Stimulated activated CD8-positive, alpha-beta memory T cell treated with anti-CD3 and anti-CD28 coated beads, Interleukin-7, amount 100 ng/mL, for 48 hours (primary cell): ENCODE measurements at regions not wholly inside any gene's neighbourhood (a gene's known extent, or its start where the extent isn't known, plus 50 kb on each side); places are given as distances from the start of the nearest gene placed in this dataset.

Experiments
- DNase-seq, 2 donors: peaks; one replicate each; pipeline ENCODE4 v3.0.0-alpha.2; 2020; ENCODE audit warnings: low read depth in 1 of 2; ENCODE audit errors: extremely low read depth in 1 of 2

DNA sequence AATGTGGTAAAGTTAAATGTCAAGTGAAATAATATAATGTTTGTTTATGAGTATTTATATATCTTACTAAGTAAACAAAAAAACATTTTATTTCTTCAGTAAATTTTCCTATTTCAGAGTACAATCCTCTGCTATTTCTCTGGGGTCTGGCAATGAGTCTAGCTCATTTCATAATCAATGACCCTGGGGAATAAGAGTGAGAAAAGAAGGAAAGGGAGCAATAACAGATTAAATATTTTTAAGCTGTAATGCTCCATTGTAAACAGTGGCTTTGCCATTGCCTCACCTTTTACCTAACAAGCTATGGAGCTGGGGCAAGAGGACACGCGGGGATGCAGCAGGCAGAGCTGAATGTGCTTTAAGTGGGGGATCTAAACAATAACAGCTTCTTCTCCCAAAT is 1071.9 kb downstream of the FLRT2 start:
- DNase-seq: no peak

DNA sequence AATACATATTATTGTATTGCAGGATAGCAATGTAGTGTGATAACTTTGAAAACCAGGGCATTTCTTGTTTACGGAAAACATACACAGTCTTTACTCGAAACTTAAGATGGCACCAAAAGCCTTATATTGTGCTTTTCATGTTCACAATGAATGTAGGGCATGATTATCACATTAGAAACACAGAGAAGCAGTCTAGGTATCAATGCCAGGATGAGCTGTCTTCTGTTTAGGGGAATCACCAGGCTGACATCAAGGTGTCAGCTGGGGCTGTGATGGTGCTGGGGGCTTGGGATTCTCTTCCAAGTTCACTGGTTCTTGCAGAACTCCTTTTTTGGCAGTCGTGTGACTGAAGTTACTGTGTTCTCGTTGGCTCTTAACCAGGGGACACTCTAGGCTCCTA is 1067.3 kb downstream of the FLRT2 start:
- no peak for DNase-seq

DNA sequence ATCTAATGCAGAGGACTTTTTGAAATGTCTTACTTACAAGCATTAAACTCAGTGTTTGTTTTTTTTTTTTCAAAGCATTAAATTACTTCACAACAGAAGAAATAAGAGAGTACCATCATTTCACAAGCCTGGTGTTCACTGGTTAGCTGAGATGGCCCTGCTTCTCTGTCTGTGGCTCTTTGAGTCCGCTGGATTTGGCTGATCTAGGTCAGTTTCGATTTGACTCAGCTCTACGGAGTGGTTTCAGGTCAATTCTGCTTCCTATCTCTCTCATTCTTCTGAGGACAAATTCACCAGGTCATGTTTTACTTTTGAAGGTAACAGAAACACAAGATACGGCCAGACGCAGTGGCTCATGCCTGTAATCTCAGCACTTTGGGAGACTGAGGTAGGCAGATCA is 1066.1 kb downstream of the FLRT2 start:
- DNase-seq: no peak

DNA sequence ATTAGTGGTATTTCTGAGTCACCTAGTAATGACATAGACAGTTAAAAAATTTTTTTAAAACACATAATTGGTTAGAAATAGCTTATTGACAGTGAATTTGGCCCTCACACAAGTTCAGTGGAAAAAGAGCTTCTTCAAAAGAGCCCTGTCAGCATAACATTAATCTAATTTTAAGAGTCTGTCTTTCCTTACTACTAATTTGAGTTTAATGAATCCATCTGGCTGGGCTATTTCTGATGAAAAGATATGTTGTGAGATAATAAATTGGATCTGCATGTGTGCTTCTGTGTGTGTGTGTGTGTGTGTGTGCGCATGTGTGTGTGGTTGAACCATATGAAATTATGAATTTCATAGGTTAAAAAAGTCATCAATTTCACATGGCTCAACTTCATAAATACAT is 1045.2 kb downstream of the FLRT2 start:
- DNase-seq: no peak

DNA sequence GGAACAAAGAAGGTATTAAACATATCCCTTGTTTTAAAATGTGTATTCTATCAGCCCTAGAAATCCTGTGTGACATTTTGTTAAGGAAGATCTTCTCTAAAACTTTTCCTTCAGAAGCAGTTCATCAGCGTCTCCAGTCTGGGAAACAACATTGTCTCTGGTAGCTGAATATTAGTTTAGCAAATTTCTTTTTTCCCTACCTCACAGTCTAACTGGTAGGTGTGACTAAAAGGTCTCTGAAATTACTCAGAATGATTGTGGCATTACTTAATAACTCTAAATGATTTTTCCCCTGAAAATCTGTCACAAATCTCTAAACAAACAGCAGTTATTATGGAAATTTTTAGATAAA is 1044.8 kb downstream of the FLRT2 start:
- no peak for DNase-seq

DNA sequence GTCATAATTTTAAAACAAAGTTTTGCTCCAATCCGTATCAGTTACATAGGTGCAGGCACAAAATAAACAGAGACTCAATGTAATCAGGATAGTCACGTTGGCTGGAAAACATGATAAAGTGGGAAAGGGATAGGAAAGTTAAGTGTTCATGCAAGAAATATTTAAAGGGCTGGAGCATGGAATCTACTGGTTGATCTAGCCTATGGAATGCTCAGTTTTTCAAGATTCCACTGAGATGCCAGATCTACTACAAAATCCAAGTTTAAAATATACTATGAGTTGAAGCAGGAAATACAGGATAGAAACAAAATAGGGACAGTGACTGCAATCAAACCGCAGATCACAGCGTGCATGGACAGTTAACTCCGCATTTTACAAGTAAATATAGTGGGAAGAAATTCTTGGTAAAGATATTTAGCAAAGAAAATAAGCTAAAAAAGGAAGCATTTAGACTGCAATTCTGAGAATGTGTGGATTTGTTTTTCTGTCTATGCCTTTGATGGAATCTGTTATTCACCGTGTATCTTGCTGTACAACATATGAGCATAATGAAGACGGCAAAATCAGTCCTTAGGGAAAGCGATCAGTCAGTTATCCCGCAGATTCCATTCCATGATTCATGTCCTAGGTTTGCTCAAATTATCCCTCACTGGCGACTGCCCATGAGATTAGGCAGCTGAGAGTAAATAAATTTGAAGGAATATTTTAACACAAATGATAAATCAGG is 1044.3 kb downstream of the FLRT2 start:
- DNase-seq: no peak

DNA sequence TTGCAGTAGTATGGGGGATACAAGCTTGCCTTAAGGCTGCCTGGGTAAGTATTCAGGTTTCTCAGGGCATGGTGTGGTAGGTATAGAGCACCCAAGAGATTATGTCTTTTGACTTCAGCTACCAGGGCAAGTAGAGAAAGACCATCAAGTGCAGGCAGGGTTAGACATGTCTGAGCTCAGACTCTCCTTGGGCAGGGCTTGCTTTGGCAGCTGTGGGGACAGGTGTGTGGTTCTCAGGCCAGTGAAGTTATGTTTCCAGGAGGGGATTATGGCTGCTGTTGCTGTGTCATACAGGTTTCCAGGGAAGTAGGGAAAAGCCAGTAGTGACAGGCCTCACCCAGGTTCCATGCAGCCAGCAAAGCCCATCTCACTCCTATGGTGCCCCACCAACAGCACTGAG is 1040.4 kb downstream of the FLRT2 start:
- no peak for DNase-seq

DNA sequence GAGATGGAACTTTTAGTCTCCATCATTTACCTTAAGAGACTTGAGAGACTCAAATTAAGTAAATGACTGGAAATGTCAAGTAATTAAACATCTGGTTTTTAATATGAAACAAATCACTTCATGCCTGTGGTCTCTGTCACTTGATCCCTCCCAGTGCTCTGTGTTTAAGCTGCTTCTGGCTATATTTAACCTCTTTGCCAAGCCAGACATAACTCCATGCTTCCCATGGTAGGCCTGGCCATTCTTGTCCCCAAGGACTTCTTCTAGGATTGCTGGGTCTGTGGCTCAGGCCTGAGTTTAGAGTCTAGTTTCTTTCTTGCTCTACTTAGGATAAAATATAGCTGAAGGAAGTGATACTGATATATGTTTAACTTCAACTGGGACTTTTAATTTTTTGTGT is 1013.6 kb downstream of the FLRT2 start:
- no peak for DNase-seq

DNA sequence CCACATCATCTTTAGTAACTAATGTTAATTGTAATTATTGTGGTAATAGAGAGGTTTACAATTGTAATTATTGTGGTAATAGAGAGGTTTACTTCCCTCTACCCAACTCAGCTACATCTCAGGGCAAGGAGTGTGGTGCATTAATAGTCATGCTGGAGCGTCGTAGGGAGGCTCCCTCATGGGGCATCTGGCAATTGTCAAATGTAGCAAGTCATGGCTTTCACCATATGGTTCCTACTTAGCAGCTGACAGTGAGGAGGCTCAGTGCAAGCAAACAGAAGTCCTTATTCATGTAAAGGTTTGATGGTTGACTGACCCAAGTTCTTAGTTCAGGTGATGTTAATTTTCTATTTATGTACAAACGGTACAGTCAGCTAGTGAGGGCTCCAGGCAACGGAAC is 1012.0 kb downstream of the FLRT2 start:
- no peak for DNase-seq

DNA sequence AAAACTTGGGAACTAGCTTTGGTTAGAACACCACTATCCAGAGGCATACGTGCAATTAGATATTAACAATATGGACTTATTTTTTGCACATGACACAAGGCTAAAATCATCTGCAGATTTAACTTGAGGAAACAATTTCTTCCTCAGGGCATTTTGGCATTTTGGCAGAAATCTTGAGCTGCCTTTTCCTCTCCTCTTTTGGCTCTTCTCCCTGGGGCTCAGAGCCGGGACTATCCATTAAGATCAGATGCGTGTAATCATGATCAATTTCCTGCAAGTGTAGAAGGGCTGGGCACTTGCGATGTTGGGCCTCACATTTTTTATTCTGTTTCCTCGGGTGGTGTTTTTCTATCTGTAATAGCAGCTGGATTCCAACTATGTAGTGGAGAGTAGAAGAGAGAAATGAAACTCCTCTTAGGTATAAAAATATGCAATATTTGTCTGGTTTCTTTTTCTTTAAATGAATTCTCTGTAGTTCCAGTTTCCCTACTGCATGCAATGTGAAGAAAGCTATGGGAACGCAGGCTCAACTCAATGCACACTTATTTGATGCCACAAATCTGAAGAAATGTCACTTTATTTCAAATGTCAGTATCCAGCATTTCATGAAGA is 1010.8 kb downstream of the FLRT2 start:
- no peak for DNase-seq

DNA sequence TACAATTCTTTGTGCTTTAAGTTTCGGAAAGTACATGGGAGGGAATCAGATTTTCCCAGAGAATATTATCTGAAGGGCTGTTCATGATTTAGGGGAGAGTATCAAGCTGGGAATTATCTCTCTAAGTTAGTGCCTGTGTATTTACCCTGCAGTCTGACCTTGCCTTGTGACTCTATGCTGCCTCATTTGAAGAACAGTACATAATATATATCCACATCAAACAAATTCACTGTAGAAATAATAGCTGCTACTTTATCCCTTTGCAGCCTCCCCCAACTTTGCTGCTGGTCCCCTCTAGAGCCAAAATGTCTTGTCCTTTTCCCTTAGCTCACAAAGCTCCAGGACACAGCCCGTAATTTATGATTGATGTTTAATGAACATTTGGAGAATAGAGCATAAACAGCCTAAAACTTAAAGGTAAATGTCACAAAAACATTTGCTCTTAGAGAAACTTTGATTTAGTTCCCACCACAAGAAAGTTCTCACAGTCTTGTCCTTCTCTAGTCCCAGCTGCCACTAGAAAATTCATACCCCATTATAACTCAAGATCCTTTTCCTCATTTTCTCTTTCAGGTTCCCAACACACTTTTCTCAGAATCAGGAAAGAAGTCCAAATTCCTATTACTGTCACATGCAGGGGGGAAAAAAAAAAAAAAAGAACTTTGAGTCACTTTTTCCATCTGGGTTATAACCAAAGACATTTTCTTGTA is 1009.6 kb downstream of the FLRT2 start:
- DNase-seq: no peak

DNA sequence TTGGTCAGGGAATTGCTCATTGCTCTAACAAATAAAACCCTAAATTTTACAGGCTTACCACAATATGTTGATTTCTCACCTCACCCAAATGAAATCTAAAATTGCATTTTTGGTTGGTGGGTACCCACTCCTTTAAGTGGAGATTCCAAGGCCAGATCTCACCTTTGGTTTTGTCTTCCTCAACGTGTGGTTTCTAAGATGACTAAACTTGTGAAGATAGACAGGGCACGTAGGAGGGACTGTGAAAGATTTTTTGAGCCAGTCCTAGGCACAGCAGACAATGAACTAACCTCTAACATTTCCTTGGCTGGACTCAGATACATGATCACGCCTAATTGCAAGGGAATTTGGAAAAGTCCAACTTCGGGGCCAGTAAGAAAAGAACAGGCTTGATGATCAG is 1003.9 kb downstream of the FLRT2 start:
- DNase-seq: no peak

DNA sequence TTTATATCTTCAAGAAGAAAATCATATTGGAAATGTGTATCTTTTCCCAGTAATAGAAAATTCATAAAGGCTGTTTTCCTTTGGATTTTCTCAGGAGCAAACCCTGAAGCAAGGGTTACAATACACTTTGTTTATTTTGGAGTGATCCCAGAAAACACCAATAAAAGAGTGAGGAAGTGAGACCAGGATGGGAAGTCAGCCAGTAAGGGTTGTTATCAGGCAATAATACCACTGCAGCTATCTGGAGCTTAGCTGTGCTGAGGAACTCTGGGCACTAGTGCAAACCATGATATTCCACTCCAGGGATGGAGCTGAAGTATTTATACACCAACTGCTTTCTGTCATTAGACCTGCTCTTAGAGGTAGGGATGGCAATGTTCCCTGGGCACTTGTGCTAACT is 1002.3 kb downstream of the FLRT2 start:
- no peak for DNase-seq

DNA sequence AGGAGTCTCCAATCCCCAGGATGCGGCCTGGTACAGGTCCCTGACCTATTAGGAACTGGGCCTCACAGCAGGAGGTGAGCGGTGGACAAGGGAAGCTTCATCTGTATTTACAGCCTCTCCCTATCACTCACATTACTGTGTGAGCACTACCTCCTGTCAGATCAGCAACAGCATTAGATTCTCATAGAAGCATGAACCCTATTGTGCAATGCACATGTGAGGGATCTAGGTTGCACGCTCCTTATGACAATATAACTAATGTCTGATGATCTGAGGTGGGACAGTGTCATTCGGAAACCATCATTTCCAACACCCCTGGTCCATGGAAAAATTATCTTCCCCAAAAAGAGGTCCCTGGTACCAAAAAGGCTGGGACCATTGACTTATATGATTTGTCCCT is 1000.5 kb downstream of the FLRT2 start:
- no peak for DNase-seq

DNA sequence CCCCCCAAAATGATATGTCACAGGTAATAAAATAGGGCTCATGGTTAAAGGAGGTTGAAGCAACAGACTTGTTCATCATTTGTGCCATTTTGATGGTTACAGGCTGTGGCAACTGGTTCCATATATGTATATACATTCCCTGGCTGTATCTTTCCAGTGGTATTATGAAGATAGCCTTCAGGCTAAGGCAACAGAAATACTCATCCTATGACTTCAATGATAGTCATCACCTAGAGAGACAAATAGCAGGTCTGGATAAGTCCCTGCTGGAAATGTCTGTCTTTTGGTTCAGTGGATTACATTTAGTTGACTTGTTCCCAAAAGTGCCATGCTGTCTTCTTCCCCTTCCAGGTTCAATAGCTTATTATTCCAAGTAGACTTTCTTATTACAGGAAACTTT is 997.4 kb downstream of the FLRT2 start:
- DNase-seq: no peak

DNA sequence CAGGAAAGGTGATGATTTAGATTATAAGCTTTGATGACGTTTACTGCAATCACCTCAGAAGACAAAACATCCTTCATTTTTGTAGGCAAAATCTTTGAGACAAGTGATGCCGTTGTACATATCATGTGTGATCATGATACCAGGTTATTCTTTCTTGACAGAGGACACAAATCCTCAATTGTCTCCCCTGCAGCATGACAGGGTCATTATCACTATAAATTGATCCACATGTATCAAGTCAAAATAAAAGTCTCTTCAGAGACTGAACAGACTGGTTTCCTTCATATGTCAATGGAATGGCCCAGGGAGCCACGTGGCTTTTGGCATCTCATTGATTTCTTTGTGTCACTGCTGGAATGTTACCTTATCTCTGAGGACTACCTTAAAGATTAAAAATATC is 995.7 kb downstream of the FLRT2 start:
- DNase-seq: no peak

DNA sequence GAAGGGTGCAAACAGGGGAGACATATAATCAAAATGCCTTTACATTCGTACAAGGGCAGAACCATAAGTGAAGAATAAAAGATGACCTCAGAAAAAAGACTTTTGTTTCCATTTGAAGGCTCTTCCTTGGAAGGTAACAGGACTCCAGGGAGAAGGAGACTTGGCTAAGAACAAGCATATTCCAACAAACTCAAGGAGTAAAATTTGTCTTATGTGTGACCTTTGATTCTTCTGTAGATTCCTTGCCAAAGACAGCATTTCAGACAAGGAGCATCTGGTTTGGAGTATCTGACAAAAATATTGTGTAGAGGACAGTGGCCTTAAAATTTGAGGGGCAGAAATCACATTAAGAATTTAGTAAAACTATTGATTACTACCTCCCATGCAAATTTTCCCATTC is 991.9 kb downstream of the FLRT2 start:
- DNase-seq: no peak

DNA sequence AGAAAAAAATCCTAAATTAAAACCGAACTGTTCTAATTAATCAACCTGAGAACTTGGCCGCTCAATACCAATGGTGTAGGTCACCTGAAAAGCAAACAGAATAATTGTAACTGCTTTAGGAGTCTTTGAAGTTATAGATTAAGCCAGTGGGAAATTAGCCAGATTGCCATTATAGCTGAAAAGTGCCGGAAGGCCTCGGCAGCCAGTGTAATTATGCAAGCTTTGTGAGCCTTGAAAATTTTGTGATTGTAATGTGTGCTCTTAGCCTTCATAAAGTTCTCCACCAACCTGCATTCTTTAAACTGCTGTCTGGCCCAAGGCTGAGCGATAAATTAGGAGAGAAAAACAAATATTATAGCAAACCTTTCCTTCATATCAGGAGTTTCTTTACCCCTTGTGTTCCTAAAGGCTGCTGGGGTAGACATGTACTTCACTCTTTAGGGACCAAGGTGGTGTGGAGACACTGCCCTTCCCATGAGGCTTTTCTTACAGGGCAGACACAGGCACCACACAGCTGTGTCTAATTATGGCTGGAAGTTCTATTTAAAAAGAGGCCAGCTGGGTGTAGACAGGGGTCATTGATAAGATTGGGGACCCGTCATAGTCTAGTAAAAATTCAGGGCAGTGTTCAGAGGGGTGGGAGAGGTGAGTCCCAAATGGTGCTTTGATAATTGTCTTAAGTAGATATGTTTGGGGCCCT is 991.2 kb downstream of the FLRT2 start:
- DNase-seq: no peak

DNA sequence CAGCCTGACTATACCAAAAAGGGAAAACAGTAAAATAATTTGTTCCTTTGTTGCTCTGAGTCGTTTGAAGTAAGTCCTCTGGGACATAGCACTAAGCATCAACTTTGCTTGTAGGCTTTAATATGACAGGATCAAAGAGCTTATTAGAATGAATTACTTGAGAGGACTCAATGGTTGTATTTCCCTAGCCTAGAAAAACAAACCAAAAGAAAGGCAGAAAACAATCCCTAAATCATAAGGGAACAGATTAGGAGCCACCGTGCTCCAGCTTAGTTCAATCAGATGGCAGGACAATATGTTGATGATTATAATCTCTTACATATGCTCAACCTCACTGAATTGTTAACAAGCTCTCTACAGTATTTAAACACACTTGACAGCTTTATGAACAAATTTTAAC is 988.4 kb downstream of the FLRT2 start:
- no peak for DNase-seq

DNA sequence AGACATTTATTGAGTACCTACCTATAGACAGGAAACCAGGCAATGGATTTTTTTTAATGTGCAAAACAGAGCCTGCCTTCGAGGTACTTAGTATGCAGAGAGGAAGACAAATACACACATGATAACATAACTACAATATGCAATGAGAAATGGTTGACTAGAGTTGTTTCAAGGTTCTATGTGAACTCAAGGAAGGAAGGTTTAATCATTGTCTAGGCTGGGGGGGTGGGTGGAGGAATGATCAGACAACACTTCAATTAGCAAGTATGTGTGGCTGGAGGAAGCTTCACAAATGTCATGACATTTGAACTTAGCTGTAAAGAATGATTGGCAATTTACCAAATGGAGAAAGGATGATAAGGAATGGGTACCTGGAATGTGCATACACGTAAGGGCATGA is 985.3 kb downstream of the FLRT2 start:
- no peak for DNase-seq

DNA sequence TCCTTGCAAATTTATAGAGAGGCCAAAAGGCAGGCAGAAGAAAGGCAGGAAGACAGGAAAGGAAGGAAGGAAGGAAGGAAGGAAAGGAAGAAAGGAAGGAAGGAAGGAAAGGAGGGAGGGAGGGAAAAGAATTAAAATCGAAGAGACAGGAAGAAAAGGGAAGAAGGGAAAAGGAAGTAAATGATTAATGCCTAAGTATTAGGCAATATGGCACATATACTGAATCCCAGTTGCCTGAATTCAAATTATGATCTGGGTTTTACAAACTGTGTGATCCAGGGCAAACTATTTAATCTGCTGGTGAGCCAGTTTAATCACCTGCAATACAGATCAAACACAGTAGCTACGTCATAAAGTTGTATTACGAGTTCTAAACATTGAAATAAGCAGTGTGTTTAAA is 983.6 kb downstream of the FLRT2 start:
- no peak for DNase-seq

DNA sequence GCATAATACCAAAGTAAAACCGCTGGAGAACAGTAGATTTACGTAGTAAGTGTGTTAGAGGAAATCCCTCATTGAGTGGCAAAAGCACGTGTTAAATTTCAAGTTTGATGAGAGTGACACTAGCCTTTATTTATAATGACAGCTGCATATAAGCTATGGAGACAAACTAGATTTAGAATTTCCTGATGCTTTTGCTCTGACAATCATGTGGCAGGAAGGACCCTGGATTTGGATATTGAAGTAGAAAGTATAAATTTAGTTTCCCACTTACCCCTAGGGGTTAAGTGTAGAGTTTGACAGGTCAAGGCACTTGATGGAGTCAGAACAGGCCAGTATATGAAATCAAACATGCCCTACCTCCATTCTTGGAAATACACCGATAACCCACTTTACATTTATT is 983.1 kb downstream of the FLRT2 start:
- DNase-seq: no peak
